ENCODE measurements at regions not wholly inside any gene's neighbourhood (a gene's known extent, or its start where the extent isn't known, plus 50 kb on each side); places are given as distances from the start of the nearest gene placed in this dataset.
"Not testable (repeated sequence)": the region's sequence is repeated elsewhere in the genome, so short reads cannot be mapped to it uniquely, and the experiment has no call there.

DNA sequence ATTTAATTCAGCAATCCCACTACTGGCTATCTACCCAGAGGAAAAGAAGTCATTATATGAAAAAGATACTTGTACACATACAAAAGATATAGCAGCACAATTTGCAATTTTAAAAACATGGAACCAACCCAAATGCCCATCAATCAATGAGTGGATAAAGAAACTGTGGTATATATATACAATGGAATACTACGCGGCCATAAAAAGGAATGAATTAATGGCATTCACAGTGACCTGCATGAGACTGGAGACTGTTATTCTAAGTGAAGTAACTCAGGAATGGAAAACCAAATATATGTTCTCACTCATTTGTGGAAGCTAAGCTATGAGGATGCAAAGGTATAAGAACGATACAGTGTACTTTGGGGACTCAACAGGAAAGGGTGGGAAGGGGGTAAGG, 102.8 kb upstream of the KCNMA1 start:
- not testable (repeated sequence) for H3K4me3 ChIP-seq (ENCODE audit: low read depth, low read length); H3K4me1 ChIP-seq (ENCODE audit: control insufficient read depth, insufficient read depth, low read length); H3K9ac ChIP-seq (ENCODE audit: low read length); H3K27ac ChIP-seq (ENCODE audit: low read depth, low read length); H3K27me3 ChIP-seq (ENCODE audit: control insufficient read depth, insufficient read depth, low read length); H3K36me3 ChIP-seq (ENCODE audit: control insufficient read depth, insufficient read depth, low read length)
- peaks cover 28% of the 10 kb centered on the region for H3K9me3 ChIP-seq (ENCODE audit: control insufficient read depth, insufficient read depth, low read depth, low read length)

DNA sequence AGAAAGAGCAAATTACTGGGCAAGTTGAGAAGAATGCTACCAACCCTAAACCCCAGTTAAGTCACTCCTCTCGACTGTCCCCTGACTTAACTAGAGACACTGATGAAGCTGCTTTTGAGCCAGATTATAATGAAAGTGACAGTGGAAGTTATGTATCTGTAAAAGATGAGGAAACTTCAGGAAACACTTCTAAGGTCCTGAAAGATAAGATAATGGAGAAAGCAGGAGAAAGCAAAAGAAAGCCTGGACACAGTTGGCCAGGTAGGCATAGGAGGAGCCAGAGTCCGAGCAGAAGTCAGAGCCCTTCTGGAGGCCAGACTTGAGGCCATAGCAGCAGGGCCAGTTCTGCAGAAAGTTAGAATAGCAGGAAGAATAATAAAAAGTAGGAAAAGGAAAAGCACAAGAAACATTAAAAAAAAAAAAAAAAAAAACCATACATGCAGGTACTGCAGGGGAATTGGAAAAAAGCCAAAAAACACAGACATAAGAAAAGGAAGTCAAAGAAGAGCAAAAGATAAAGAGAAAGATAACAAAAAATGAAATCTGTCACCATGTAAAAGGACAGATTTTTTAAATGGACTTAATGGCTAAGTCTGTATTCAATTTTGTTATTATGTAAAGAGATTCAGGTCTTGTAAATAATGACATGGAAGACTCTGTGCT, 101.0 kb upstream of the KCNMA1 start:
- Histone ChIP-seq H3K4me3 (ENCODE audit: low read depth, low read length) (no peak overlapping the region), H3K36me3 (ENCODE audit: control insufficient read depth, insufficient read depth, low read length) (no peaks in the 10 kb centered on the region), H3K9ac (ENCODE audit: low read length) (no peak overlapping the region), H3K27ac (ENCODE audit: low read depth, low read length) (no peak overlapping the region), H3K9me3 (ENCODE audit: control insufficient read depth, insufficient read depth, low read depth, low read length) (peaks cover 28% of the 10 kb centered on the region), H3K4me1 (ENCODE audit: control insufficient read depth, insufficient read depth, low read length) (no peaks in the 10 kb centered on the region), H3K27me3 (ENCODE audit: control insufficient read depth, insufficient read depth, low read length) (no peaks in the 10 kb centered on the region)

DNA sequence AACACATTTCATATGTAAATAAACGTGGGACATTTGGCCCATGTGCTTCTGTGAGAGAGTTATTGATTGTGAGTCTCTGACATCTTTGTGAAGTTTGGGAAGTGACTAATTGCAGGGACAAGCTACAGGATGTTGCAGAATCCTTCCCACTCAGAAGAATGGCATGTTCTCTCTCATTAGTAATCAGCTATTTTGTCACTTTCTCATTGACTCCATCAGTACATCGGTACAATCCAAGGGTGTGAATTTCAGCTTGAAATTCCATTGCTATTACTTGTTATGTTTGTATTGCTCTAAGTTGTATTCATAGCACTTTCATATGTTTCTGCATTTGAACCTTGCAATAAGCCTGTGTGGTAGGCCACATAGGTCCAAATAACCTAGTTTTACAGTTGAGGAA, 100.0 kb upstream of the KCNMA1 start:
- Histone ChIP-seq H3K27me3 (ENCODE audit: control insufficient read depth, insufficient read depth, low read length) (no peaks in the 10 kb centered on the region), H3K4me1 (ENCODE audit: control insufficient read depth, insufficient read depth, low read length) (no peaks in the 10 kb centered on the region), H3K4me3 (ENCODE audit: low read depth, low read length) (no peak overlapping the region), H3K36me3 (ENCODE audit: control insufficient read depth, insufficient read depth, low read length) (no peaks in the 10 kb centered on the region), H3K27ac (ENCODE audit: low read depth, low read length) (no peak overlapping the region), H3K9ac (ENCODE audit: low read length) (no peak overlapping the region), H3K9me3 (ENCODE audit: control insufficient read depth, insufficient read depth, low read depth, low read length) (peaks cover 28% of the 10 kb centered on the region)

DNA sequence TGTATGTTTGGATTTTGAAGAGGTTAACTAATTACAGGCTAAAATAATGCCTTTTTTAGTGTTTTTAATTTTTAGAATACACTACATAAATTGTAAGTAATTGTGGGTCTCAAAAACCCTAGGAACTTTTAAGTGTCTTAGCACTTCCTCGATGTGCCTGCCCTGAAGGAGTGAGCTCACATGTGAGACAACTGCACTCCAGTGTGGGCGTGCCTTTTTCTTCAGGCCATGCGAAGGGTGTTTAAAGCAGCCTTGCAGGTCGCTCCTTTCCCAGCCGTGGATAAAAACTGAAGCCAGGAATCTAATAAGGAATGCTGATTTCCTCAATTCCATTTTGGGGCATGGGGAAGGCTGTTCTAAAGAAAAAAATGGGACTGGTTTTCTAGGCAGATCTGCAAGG, 97.5 kb upstream of the KCNMA1 start:
- peaks cover 23% of the 10 kb centered on the region for H3K9me3 ChIP-seq (ENCODE audit: control insufficient read depth, insufficient read depth, low read depth, low read length)
- not testable (repeated sequence) for H3K9ac ChIP-seq (ENCODE audit: low read length); H3K4me1 ChIP-seq (ENCODE audit: control insufficient read depth, insufficient read depth, low read length); H3K36me3 ChIP-seq (ENCODE audit: control insufficient read depth, insufficient read depth, low read length); H3K27ac ChIP-seq (ENCODE audit: low read depth, low read length); H3K27me3 ChIP-seq (ENCODE audit: control insufficient read depth, insufficient read depth, low read length); H3K4me3 ChIP-seq (ENCODE audit: low read depth, low read length)

DNA sequence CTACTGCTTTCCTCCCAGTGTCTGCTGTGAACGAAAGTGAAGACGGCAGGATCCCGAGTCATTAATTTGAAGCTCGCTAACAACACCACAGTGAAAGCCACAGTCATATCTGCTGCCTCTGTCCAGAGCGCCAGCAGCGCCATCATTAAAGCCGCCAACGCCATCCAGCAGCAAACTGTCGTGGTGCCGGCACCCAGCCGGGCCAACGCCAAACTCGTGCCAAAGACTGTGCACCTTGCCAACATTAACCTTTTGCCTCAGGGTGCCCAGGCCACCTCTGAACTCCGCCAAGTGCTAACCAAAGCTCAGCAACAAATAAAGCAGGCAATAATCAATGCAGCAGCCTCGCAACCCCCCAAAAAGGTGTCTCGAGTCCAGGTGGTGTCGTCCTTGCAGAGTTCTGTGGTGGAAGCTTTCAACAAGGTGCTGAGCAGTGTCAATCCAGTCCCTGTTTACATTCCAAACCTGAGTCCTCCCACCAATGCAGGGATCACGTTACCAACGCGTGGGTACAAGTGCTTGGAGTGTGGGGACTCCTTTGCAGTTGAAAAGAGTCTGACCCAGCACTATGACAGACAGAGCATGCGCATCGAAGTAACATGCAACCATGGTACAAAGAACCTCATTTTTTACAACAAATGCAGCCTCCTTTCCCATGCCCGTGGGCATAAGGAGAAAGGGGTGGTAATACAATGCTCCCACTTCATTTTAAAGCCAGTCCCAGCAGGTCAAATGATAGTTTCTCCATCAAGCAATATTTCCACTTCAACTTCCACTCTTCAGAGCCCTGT, 94.8 kb upstream of the KCNMA1 start:
- H3K9ac ChIP-seq (ENCODE audit: low read length): no peak overlapping the region
- H3K4me1 ChIP-seq (ENCODE audit: control insufficient read depth, insufficient read depth, low read length): no peaks in the 10 kb centered on the region
- H3K9me3 ChIP-seq (ENCODE audit: control insufficient read depth, insufficient read depth, low read depth, low read length): peaks cover 3% of the 10 kb centered on the region
- no peak overlapping the region for H3K4me3 ChIP-seq (ENCODE audit: low read depth, low read length)
- H3K27ac ChIP-seq (ENCODE audit: low read depth, low read length): no peak overlapping the region
- no peaks in the 10 kb centered on the region for H3K36me3 ChIP-seq (ENCODE audit: control insufficient read depth, insufficient read depth, low read length)
- H3K27me3 ChIP-seq (ENCODE audit: control insufficient read depth, insufficient read depth, low read length): no peaks in the 10 kb centered on the region

DNA sequence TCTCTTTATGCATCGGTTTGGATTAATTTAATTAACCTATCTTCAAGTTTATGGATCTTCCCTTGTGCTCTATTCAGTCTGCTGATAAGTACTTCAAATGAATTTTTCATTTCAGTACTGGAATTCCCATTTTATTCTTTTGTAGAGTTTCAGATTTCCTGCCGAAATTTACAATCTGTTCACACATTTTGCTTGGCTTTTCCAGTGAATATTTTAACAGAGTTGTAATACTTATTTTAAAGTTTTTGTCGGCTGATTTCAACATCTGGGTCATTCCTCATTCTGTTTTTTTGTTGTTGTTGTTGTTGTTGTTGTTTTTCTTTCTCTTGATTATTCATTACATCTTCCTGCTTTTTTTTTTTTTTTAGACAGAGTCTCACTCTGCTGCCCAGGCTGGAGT, 89.9 kb upstream of the KCNMA1 start:
- no peaks in the 10 kb centered on the region for H3K36me3 ChIP-seq (ENCODE audit: control insufficient read depth, insufficient read depth, low read length)
- no peaks in the 10 kb centered on the region for H3K9me3 ChIP-seq (ENCODE audit: control insufficient read depth, insufficient read depth, low read depth, low read length)
- no peak overlapping the region for H3K4me3 ChIP-seq (ENCODE audit: low read depth, low read length)
- H3K9ac ChIP-seq (ENCODE audit: low read length): no peak overlapping the region
- no peaks in the 10 kb centered on the region for H3K4me1 ChIP-seq (ENCODE audit: control insufficient read depth, insufficient read depth, low read length)
- H3K27me3 ChIP-seq (ENCODE audit: control insufficient read depth, insufficient read depth, low read length): no peaks in the 10 kb centered on the region
- H3K27ac ChIP-seq (ENCODE audit: low read depth, low read length): no peak overlapping the region

DNA sequence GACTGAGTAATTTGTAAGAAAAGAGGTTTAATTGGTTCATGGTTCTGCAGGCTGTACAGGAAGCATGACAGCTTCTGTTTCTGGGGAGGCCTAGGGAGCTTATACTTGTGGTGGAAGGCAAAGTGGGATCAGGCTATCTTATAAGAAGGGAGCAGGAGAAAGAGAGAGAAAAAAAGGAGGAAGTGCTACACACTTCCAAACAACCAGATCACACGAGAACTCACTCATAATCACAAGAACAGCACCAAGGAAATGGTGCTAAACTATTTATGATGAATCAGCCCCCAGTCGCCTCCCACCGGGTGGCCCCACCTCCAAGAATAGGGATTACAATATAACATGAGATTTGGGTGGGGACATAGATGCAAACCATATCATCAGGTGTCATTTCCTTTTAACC, 89.1 kb upstream of the KCNMA1 start:
- H3K9ac ChIP-seq (ENCODE audit: low read length): no peak overlapping the region
- no peaks in the 10 kb centered on the region for H3K4me1 ChIP-seq (ENCODE audit: control insufficient read depth, insufficient read depth, low read length)
- no peak overlapping the region for H3K4me3 ChIP-seq (ENCODE audit: low read depth, low read length)
- no peaks in the 10 kb centered on the region for H3K36me3 ChIP-seq (ENCODE audit: control insufficient read depth, insufficient read depth, low read length)
- no peaks in the 10 kb centered on the region for H3K27me3 ChIP-seq (ENCODE audit: control insufficient read depth, insufficient read depth, low read length)
- H3K9me3 ChIP-seq (ENCODE audit: control insufficient read depth, insufficient read depth, low read depth, low read length): no peaks in the 10 kb centered on the region
- H3K27ac ChIP-seq (ENCODE audit: low read depth, low read length): no peak overlapping the region

DNA sequence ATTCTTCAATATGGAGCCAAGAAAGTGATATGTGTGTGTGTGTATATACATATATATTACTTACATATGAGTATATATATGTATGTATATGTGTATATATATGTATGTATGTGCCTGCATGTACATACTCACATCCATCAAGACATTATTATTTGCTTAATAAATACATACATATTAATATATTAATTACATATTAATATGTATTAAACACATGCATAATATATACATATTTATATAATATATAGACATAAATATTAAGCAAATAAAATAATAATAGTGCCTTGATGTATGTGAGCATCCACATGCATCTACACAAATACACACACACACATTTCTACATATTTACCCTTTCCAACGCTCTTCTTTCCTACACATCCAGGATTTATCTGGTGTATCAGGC, 88.7 kb upstream of the KCNMA1 start:
- Histone ChIP-seq H3K36me3 (ENCODE audit: control insufficient read depth, insufficient read depth, low read length) (no peaks in the 10 kb centered on the region), H3K27ac (ENCODE audit: low read depth, low read length) (no peak overlapping the region), H3K27me3 (ENCODE audit: control insufficient read depth, insufficient read depth, low read length) (no peaks in the 10 kb centered on the region), H3K9me3 (ENCODE audit: control insufficient read depth, insufficient read depth, low read depth, low read length) (no peaks in the 10 kb centered on the region), H3K4me3 (ENCODE audit: low read depth, low read length) (no peak overlapping the region), H3K9ac (ENCODE audit: low read length) (no peak overlapping the region), H3K4me1 (ENCODE audit: control insufficient read depth, insufficient read depth, low read length) (no peaks in the 10 kb centered on the region)

DNA sequence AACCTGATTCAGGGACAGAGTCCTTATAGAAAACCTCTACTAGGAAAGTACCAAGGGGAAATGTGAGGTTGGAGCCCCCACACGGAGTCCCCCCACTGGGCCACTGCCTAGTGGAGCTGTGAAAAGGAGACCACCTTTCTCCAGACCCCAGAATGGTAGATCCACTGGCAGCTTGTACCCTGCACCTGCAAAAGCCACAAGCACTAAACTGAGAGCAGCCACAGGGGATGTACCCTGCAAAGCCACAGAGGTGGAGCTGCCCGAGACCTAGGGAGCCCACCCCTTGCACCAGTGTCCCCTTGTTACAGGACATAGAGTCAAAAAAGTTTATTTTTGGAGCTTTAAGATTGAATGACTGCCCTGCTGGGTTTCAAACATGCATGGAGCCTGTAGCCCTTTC, 87.2 kb upstream of the KCNMA1 start:
- Histone ChIP-seq H3K4me1 (ENCODE audit: control insufficient read depth, insufficient read depth, low read length) (no peaks in the 10 kb centered on the region), H3K27ac (ENCODE audit: low read depth, low read length) (no peak overlapping the region), H3K36me3 (ENCODE audit: control insufficient read depth, insufficient read depth, low read length) (no peaks in the 10 kb centered on the region), H3K27me3 (ENCODE audit: control insufficient read depth, insufficient read depth, low read length) (no peaks in the 10 kb centered on the region), H3K9ac (ENCODE audit: low read length) (no peak overlapping the region), H3K4me3 (ENCODE audit: low read depth, low read length) (no peak overlapping the region), H3K9me3 (ENCODE audit: control insufficient read depth, insufficient read depth, low read depth, low read length) (no peaks in the 10 kb centered on the region)

DNA sequence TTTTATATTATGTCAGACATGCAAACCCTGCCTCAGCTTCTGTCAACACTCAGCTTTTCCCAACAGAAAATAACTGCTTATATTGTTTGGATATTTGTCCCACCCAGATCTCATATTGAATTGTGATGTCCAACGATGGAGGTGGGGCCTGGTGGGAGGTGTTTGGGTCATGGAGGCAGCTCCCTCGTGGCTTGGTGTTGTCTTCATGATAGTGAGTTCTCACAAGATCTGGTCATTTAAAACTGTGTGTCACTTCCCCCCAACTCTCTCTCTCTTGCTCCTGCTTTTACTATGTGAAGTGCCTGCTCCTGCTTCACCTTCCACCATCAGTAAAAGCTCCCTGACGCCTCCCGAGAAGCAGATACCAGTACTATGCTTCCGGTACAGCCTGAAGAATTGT, 85.8 kb upstream of the KCNMA1 start:
- H3K4me3 ChIP-seq (ENCODE audit: low read depth, low read length): no peak overlapping the region
- no peaks in the 10 kb centered on the region for H3K9me3 ChIP-seq (ENCODE audit: control insufficient read depth, insufficient read depth, low read depth, low read length)
- H3K9ac ChIP-seq (ENCODE audit: low read length): no peak overlapping the region
- H3K27ac ChIP-seq (ENCODE audit: low read depth, low read length): no peak overlapping the region
- no peaks in the 10 kb centered on the region for H3K36me3 ChIP-seq (ENCODE audit: control insufficient read depth, insufficient read depth, low read length)
- no peaks in the 10 kb centered on the region for H3K4me1 ChIP-seq (ENCODE audit: control insufficient read depth, insufficient read depth, low read length)
- no peaks in the 10 kb centered on the region for H3K27me3 ChIP-seq (ENCODE audit: control insufficient read depth, insufficient read depth, low read length)

DNA sequence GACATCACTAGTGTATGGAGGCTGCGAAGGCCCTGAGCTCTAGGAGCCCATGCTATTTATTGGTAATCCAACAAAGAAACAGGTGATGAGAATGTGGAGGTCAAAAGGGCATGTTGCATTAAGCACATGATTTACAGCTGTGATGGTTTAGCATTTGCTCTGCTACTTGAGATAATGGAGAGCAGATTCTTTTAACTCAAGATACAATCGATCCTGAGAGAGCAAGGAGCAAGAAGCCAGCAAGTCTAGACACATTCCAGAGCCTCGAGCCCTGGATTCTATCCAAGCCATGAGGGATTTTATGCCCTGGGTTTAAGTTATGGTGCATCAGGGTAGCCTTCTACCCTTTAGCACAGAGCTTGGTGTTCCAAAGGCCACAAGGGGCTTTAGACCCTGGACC, 85.3 kb upstream of the KCNMA1 start:
- not testable (repeated sequence) for H3K27me3 ChIP-seq (ENCODE audit: control insufficient read depth, insufficient read depth, low read length); H3K4me3 ChIP-seq (ENCODE audit: low read depth, low read length); H3K27ac ChIP-seq (ENCODE audit: low read depth, low read length); H3K36me3 ChIP-seq (ENCODE audit: control insufficient read depth, insufficient read depth, low read length); H3K4me1 ChIP-seq (ENCODE audit: control insufficient read depth, insufficient read depth, low read length); H3K9ac ChIP-seq (ENCODE audit: low read length); H3K9me3 ChIP-seq (ENCODE audit: control insufficient read depth, insufficient read depth, low read depth, low read length)
